Activated gamma-delta T cell treated with anti-CD3 and anti-CD28 coated beads, Interleukin-2, amount 50 U/mL, for 16 hours (primary cell): ENCODE measurements at regions not wholly inside any gene's neighbourhood (a gene's known extent, or its start where the extent isn't known, plus 50 kb on each side); places are given as distances from the start of the nearest gene placed in this dataset.

Experiments used
- DNase-seq: peaks from one replicate; pipeline ENCODE4 v3.0.0-alpha.2; 2020; ENCODE audit warnings: low read depth

- no peak for DNase-seq
Measured at GRCh38 chr1:232519186-232519585, 110.7 kb downstream of the SIPA1L2 start.

- no peak for DNase-seq
Measured at GRCh38 chr1:232518349-232518748, 111.6 kb downstream of the SIPA1L2 start.

GRCh38 chr1:232517204-232517603 lies 112.7 kb downstream of the SIPA1L2 start:
- no peak for DNase-seq

- no peak for DNase-seq
Measured at GRCh38 chr1:232515706-232516105, 114.2 kb downstream of the SIPA1L2 start.

GRCh38 chr1:232512712-232513111 lies 117.2 kb downstream of the SIPA1L2 start:
- no peak for DNase-seq

- DNase-seq: no peak
Measured at GRCh38 chr1:232511172-232511571, 118.8 kb downstream of the SIPA1L2 start.

- no peak for DNase-seq
Measured at GRCh38 chr1:232510367-232511110, 119.4 kb downstream of the SIPA1L2 start.

- DNase-seq: no peak
Measured at GRCh38 chr1:232509570-232509969, 120.4 kb downstream of the SIPA1L2 start.

- no peak for DNase-seq
Measured at GRCh38 chr1:232508130-232508701, 121.7 kb downstream of the SIPA1L2 start.

- DNase-seq: no peak
Measured at GRCh38 chr1:232507571-232507970, 122.4 kb downstream of the SIPA1L2 start.

GRCh38 chr1:232505884-232506283 lies 124.0 kb downstream of the SIPA1L2 start:
- DNase-seq: no peak

GRCh38 chr1:232504651-232505050 lies 125.3 kb downstream of the SIPA1L2 start:
- no peak for DNase-seq

- DNase-seq: no peak
Measured at GRCh38 chr1:232503497-232503896, 126.4 kb downstream of the SIPA1L2 start.

GRCh38 chr1:232501854-232502253 lies 128.1 kb downstream of the SIPA1L2 start:
- no peak for DNase-seq

GRCh38 chr1:232499188-232499587 lies 130.7 kb downstream of the SIPA1L2 start:
- DNase-seq: no peak

- DNase-seq: no peak
Measured at GRCh38 chr1:232493869-232494268, 136.1 kb downstream of the SIPA1L2 start.

- DNase-seq: no peak
Measured at GRCh38 chr1:232489256-232489655, 140.7 kb downstream of the SIPA1L2 start.

- no peak for DNase-seq
Measured at GRCh38 chr1:232487236-232487635, 142.7 kb downstream of the SIPA1L2 start.

- DNase-seq: no peak
Measured at GRCh38 chr1:232486454-232487207, 143.3 kb downstream of the SIPA1L2 start.

- DNase-seq: no peak
Measured at GRCh38 chr1:232486006-232486405, 143.9 kb downstream of the SIPA1L2 start.

- DNase-seq: no peak
Measured at GRCh38 chr1:232484856-232485255, 145.1 kb downstream of the SIPA1L2 start.

GRCh38 chr1:232483826-232484225 lies 146.1 kb downstream of the SIPA1L2 start:
- DNase-seq: no peak

- DNase-seq: no peak
Measured at GRCh38 chr1:232481091-232481490, 148.8 kb downstream of the SIPA1L2 start.
